Stimulated activated CD4-positive, alpha-beta T cell treated with anti-CD3 and anti-CD28 coated beads, Interleukin-1b, Interleukin-23, amount 100 ng/mL, for 4 hours (primary cell): ENCODE measurements at regions not wholly inside any gene's neighbourhood (a gene's known extent, or its start where the extent isn't known, plus 50 kb on each side); places are given as distances from the start of the nearest gene placed in this dataset.

ENCODE experiments used
- DNase-seq, 2 donors: peaks; one replicate each; pipeline ENCODE4 v3.0.0-alpha.2; 2020; ENCODE audit warnings: low read depth in 2 of 2

GRCh38 chr10:124302951-124303505, 115.7 kb downstream of the OAT start:
- DNase-seq, result no peak

DNA sequence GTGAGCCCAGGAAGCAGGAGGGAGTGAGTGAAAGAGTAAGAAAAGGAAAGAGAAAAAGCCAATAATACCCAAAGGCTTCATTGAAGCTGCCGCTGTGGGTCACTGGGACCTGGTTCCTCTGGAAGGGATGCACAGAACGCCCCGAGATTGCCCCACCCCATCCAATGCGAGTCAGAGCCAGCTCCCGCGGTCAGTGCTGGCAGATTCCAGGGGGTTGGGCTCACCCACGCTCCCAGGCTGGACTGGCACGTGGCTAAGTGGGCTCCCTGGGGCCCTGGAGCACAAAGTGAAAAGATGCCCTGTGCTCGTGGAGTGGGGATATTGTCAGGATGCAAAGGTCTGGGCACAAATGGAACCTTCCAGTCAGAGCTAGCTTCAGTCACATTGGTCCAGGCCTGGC, 117.0 kb downstream of the OAT start:
- no peak for DNase-seq

DNA sequence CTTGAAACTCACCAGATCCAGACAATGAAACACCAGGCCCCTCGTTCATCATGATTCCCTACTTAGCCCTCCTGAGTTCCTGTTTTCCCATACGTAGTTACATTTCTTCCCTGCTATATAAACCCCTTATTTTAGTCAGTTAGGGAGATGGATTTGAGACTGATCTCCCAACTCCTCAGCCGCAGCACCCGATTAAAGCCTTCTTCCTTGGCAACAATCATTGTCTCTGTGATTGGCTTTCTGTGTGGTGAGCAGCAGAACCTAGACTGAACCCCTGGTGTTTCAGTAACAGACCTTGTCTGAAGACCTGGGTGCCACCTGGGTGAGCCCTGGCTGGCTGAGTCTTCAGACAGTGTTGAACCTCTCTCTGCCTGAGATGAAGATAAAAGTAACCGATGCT, 118.0 kb downstream of the OAT start:
- no peak for DNase-seq

DNA sequence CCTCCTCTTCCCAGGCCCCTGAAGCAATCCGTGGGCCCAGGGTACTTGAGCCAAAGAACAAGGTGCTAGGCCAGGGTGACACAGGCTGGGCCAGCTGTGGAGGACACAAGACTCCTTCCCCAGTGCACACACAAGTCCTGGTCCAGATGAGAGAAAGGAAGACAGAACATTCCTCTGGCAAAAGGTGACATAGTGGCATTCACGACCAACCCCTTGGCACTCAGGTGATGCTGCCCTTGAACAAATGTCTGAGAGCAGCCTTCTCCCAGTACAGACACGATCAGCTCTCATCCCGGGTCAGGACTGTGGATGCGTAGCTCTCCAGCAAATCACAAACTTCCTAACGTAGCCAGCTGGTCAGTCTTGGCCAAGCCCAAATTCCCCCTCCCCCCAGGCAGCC, 118.5 kb downstream of the OAT start:
- no peak for DNase-seq

- DNase-seq, result no peak
Observed at GRCh38 chr10:124299696-124300095, 119.0 kb downstream of the OAT start.

GRCh38 chr10:124298891-124299290, 119.8 kb downstream of the OAT start:
- DNase-seq, result no peak

DNA sequence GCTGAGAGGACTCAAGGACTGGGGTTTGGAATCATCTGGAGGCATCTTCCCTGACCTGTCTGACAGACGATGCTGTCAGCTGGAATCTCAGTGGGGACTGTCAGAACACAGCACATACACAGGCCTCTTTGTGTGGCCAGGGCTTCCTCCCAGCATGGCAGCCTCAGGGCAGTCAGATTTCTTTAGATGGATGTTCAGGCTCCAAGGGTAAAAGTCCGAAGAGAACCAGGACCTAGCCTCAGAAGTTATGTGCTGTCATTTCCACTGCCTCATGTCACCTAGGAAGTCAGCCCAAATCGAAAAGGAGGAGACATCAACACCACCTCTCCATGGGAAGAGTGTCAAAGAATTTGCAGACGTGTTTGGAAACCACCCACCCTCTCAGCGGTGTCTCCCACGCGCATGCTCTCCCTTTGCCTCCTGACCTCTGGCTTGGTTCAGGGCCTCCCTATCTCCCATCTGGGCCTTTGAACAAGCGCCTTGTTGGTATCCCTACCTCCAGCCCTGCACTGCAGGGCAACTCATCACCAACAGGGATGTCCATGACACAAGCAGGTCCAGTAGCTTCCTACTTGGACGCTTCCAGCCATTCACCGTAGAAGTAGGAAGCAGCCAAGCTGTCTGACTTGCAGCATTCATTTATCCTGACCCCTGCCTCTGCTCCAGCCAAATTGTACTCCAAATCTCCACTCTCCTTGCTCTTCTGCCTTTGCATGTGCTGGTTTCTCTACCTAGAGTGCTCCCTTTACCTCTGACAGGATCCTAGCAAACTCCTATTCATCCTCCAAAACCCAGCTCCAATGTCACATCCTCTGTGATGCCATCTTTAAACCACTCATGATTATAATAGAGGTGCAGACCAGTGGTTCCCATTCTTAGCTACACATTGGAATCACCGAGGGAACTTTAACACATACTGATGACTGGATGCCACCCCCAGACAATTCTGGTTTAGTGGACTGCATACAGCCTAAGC, 121.6 kb downstream of the OAT start:
- DNase-seq, result no peak

GRCh38 chr10:124296121-124296812, 122.5 kb downstream of the OAT start:
- no peak for DNase-seq

DNA sequence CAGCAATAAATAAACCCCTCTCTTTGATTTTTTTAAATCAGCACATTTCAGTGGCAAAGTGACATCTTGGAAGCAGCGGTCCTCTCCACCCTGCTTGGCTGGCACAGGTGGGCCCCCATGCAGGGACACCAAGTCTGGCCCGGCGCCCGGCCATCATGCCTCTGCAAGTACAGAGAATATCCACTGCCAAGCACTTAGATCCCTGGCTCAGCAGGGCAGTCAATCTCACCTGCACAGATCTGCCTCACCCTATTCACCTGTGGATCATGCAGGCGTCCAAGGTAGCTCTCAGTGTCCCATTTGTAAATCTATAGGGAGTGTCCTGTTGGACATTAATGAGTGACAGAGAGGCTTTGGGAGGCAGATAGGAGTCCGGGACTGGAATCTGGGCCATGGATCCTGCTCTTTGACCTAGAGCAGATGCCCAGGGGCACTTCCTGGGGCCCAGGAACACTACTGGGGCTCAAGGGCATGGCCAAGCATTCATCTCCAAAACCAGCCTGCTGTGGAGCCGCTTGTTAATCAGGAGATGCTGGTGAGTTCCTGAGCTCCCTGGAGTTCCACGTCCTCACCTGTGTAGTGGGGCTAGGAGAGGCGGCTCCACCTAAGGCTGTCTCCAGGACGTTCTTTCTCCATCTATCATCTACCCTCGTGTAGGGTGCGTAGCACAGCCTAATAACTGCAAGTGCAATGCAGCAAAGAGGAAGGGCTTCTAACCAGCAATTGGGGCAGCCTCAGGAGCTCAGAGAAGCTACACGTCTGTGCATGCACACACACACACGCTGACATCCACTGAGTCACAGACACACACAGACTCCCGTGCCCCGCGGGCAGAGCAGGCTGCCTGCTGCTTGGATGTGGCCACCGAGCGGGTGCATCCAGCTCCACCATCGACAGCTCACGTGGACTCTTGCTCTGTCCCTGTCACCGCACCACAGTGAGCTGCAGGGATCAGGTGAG, 123.6 kb downstream of the OAT start:
- DNase-seq, result no peak

- no peak for DNase-seq
Observed at GRCh38 chr10:124293616-124294449, 124.9 kb downstream of the OAT start.

- no peak for DNase-seq
Observed at GRCh38 chr10:124292911-124293615, 125.7 kb downstream of the OAT start.

DNA sequence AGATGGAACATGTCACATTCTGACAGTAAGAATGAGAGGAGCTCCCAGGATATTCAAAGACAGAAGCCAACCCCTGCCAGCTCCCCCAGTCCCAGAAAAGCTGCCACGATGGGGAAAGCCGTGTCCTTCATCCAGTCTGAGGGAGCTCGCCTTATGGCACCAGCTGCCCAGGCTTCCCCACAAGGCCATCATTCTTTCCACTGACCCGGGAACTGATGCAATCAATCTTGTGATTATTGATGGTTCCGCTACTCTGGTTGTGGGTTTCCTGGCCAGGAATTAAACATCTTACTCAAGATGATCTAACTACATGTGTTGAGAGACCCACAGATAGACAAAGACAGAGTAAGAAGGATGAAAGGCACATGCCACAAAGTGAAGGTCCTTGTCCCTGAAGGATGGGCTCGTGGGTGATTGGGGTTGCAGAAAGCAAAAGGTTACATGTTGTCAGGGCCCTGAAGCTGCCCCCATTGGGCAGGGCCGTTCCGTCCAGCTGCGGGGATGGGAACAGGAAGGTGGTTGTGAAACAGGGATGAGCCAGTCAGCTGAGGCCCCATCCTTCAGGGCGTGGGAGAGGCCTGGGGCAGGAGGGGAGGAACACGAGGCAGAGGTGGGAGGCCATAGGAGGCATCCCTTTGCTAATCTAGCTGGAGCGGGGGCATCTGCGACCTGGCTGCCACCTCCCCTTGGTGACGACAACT, 127.6 kb downstream of the OAT start:
- DNase-seq, result no peak

GRCh38 chr10:124289851-124290795, 128.6 kb downstream of the OAT start:
- DNase-seq, result no peak

DNA sequence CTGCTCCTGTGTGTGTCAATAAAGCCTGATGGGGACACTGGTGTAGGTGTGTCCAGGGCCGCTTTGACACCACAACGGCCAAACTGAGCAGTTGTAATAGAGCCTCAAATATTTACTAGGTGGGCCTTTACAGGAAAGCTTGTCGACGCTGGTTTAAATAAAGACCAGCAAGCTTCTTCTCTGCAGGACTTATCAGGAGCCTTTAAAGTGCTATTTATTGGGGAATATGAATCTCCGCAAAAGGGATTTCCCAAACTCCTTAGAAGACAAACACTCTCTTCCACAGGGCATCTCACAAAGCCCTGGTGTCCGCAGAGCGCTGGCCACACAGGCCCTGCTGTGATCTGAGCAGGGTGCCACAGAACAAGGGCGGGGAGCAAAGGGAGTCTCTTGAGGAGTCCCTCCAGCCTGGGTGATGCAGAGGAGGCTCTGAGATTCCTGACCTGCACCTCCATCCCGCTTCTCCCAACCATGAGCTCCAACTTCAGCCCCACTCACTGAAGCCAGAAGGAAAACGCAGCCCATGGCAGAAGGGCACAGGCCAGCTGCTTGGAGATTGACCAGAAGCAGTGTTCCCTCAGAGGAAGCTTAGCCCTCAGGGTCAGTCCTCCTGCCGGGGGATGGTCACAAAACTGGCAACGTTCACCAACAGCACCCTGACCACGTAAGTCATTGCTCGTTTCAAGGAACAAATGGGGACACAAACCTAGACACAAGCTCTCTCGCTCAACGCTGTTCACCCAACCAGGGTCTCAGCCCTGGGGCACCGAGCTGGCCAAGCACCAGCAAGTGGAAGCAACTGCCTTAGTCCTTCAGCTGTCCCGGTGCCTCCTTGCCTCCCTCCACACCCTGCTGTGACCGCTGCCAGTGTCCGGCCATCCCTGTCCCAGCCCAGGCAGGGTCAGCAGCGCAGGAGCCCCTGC, 129.5 kb downstream of the OAT start:
- no peak for DNase-seq

DNA sequence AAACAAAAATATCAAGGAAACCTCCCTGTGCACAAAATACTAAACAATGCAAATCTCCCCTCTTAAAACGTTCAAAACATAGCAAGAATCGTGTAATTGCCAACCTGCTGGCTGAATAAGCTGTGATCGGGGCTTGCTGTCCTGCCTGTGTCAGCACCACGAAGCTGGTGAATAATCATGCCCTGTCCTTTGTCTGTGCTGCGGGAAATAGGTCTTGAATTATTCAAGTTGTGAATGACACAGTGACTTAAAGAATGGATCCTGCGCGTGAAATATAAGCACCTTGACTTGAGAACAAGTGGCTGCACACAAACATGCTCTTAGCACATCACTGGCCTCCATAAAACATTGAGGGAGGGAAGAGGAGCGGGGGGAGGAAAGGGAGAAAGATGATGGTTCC, 130.2 kb downstream of the OAT start:
- DNase-seq, result no peak

GRCh38 chr10:124287791-124288190, 130.9 kb downstream of the OAT start:
- no peak for DNase-seq

GRCh38 chr10:124287071-124287685, 131.5 kb downstream of the OAT start:
- no peak for DNase-seq
